Neutrophil (primary cell): ENCODE measurements at regions not wholly inside any gene's neighbourhood (a gene's known extent, or its start where the extent isn't known, plus 50 kb on each side); places are given as distances from the start of the nearest gene placed in this dataset.

Experiments
- H3K27ac ChIP-seq: fragments of 200-600 bp; sonication (generic); 2 replicates; pipeline ENCODE4 v1.5.1; 2016; ENCODE audit warnings: mild to moderate bottlenecking, moderate library complexity
- H3K27me3 ChIP-seq: fragments of 200-600 bp; sonication (generic); 2 replicates; pipeline ENCODE4 v1.6.0; 2016; ENCODE audit warnings: mild to moderate bottlenecking
- H3K36me3 ChIP-seq: fragments of 200-600 bp; sonication (generic); 2 replicates; pipeline ENCODE4 v1.5.1; 2017
- H3K4me1 ChIP-seq, 2 experiments: fragments of 200-600 bp in 1 of 2; sonication (generic) in 1 of 2; 1 replicate in 1 of 2; 2 replicates in 1 of 2; pipeline versions ENCODE4 v1.5.1 to v1.6.1; 2013 to 2016; ENCODE audit warnings: low read depth in 1 of 2, low read length in 1 of 2, mild to moderate bottlenecking in 1 of 2, moderate library complexity in 1 of 2; ENCODE audit not compliant: control insufficient read depth in 1 of 2, insufficient read depth in 1 of 2
- H3K4me3 ChIP-seq, 2 experiments: fragments of 200-600 bp in 1 of 2; sonication (generic) in 1 of 2; 1 replicate in 1 of 2; 2 replicates in 1 of 2; pipeline ENCODE4 v1.5.1; 2013 to 2016; ENCODE audit warnings: low read depth in 1 of 2, low read length in 1 of 2, mild to moderate bottlenecking in 1 of 2, moderate library complexity in 1 of 2
- H3K9me3 ChIP-seq: fragments of 200-600 bp; sonication (generic); 2 replicates; pipeline ENCODE4 v1.5.1; 2016
- TF ChIP-seq, protein P1 (sequence below): fragments of 200-600 bp; sonication (generic); IDR thresholded peaks from 2 replicates; pipeline ENCODE4 v1.5.1; 2016; ENCODE audit warnings: antibody characterized with exemption

- TF ChIP-seq, protein P1, sequence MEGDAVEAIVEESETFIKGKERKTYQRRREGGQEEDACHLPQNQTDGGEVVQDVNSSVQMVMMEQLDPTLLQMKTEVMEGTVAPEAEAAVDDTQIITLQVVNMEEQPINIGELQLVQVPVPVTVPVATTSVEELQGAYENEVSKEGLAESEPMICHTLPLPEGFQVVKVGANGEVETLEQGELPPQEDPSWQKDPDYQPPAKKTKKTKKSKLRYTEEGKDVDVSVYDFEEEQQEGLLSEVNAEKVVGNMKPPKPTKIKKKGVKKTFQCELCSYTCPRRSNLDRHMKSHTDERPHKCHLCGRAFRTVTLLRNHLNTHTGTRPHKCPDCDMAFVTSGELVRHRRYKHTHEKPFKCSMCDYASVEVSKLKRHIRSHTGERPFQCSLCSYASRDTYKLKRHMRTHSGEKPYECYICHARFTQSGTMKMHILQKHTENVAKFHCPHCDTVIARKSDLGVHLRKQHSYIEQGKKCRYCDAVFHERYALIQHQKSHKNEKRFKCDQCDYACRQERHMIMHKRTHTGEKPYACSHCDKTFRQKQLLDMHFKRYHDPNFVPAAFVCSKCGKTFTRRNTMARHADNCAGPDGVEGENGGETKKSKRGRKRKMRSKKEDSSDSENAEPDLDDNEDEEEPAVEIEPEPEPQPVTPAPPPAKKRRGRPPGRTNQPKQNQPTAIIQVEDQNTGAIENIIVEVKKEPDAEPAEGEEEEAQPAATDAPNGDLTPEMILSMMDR: no peak
These were observed 119.4 kb upstream of the ARPP21 start for GRCh38 chr3:35519936-35520335.

DNA sequence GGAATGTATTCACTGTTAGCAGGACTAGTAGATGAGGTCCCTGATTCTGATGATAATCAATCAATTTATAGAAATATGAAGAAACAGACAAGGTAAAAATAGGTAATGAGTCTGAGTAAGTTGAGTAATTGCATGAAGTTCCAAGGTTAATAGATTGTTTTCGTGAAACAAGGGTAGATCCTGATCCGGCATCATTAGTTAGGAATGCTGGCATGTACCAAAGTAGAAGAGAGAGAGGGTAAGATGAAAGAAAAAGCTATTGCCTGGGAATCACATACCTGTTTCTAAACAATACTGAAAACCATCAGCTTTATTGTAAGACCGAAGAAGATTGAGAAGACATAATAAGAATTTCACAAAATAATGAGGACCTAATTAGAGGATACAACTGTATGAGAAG is 118.1 kb upstream of the ARPP21 start:
- H3K36me3 ChIP-seq: no peaks in the 10 kb centered on the region
- no peaks in the 10 kb centered on the region for H3K9me3 ChIP-seq
- no peaks in the 10 kb centered on the region for H3K4me1 ChIP-seq
- no peak overlapping the region for H3K4me3 ChIP-seq
- TF ChIP-seq, protein P1: no peak
- no peak overlapping the region for H3K27ac ChIP-seq
- no peaks in the 10 kb centered on the region for H3K27me3 ChIP-seq

More at GRCh38 chr3:35519936-35520335, 119.4 kb upstream of the ARPP21 start:
- no peak overlapping the region for H3K27ac ChIP-seq
- H3K9me3 ChIP-seq: no peaks in the 10 kb centered on the region
- H3K4me1 ChIP-seq: no peaks in the 10 kb centered on the region
- no peak overlapping the region for H3K4me3 ChIP-seq
- no peaks in the 10 kb centered on the region for H3K27me3 ChIP-seq
- no peaks in the 10 kb centered on the region for H3K36me3 ChIP-seq

DNA sequence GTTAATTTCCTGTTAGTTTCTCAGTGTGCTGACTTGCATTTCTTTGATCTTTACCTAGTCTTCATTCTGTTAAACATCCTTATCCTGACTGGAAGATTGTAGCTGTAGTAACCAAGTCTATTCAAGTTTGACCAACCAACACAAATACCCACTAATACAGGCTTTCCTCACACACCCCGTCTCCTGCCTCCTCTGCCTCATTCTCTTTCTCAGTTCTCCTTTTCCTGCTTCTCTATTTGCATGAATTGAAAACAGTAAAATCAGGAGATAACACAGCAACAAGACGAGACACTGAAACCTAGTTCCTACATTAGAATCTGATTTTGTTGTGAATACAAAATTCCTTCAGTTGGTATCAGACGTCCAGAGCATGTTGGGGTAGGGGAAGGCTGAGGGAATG is 116.9 kb upstream of the ARPP21 start:
- no peaks in the 10 kb centered on the region for H3K36me3 ChIP-seq
- H3K4me1 ChIP-seq: no peaks in the 10 kb centered on the region
- H3K27me3 ChIP-seq: no peaks in the 10 kb centered on the region
- TF ChIP-seq, protein P1: no peak
- H3K4me3 ChIP-seq: no peak overlapping the region
- no peak overlapping the region for H3K27ac ChIP-seq
- H3K9me3 ChIP-seq: no peaks in the 10 kb centered on the region

GRCh38 chr3:35523074-35523473 is 116.3 kb upstream of the ARPP21 start:
- Histone ChIP-seq H3K27me3 (no peaks in the 10 kb centered on the region), H3K4me3 (no peak overlapping the region), H3K36me3 (no peaks in the 10 kb centered on the region), H3K9me3 (no peaks in the 10 kb centered on the region), H3K4me1 (no peaks in the 10 kb centered on the region), H3K27ac (no peak overlapping the region)
- TF ChIP-seq, protein P1: no peak

DNA sequence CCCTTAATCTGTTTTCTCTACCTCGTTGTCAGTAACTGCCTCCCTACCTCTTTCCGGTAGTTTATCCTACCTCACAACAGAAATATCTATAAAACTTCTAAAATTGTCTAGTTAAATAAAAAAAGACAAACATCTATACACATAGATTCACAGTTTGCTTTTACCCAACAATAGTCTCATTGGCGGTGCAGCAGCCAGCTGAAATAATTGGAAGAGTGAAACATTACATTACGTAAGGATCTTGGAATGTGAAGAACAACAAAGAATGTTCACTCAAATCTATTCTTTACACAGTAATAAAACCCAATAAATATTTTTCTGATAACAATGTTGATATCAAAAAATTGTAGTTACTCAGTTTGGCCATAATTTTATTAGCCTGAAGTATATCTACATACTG is 115.5 kb upstream of the ARPP21 start:
- Histone ChIP-seq H3K36me3 (no peaks in the 10 kb centered on the region), H3K4me3 (no peak overlapping the region), H3K27me3 (no peaks in the 10 kb centered on the region), H3K4me1 (no peaks in the 10 kb centered on the region), H3K9me3 (no peaks in the 10 kb centered on the region), H3K27ac (no peak overlapping the region)
- TF ChIP-seq, protein P1: no peak

DNA sequence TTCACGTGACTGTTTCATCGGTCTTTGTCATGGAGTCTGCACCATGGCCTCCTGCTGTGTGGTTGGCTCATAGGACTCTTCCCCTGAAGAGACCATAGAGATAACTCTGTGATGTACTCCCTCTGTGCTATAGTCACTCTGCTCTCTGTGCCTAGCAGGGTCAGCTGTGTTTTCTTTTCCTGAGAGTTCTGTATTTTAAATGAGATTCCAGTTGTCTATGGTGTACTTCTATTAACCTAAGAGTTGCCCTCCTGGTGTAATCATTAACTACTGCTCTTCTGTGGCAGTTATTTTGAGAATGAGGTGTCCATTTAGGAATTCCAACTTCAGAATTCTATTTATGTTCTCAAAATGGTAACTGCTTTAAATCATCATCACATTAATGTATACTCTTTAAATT is 114.5 kb upstream of the ARPP21 start:
- TF ChIP-seq, protein P1: no peak
- H3K4me3 ChIP-seq: no peak overlapping the region
- H3K36me3 ChIP-seq: no peaks in the 10 kb centered on the region
- no peaks in the 10 kb centered on the region for H3K4me1 ChIP-seq
- no peaks in the 10 kb centered on the region for H3K9me3 ChIP-seq
- H3K27me3 ChIP-seq: no peaks in the 10 kb centered on the region
- no peak overlapping the region for H3K27ac ChIP-seq
